Mesenchymal stem cell (in vitro differentiated cells and primary cell): ENCODE measurements at regions not wholly inside any gene's neighbourhood (a gene's known extent, or its start where the extent isn't known, plus 50 kb on each side); places are given as distances from the start of the nearest gene placed in this dataset.

Source experiments
- DNase-seq: peaks from one replicate; pipeline ENCODE4 v3.0.0-alpha.2; 2013
- H2AFZ ChIP-seq: one replicate; pipeline ENCODE4 v1.6.1; 2013; ENCODE audit warnings: low read depth, mild to moderate bottlenecking, control low read depth, inconsistent platforms, low read length, moderate library complexity
- H2AK5ac ChIP-seq: 2 replicates; pipeline ENCODE4 v1.6.1; 2013; ENCODE audit warnings: low read length, moderate library complexity, mild to moderate bottlenecking, inconsistent platforms; ENCODE audit not compliant: severe bottlenecking
- H2BK120ac ChIP-seq: one replicate; pipeline ENCODE4 v1.6.1; 2013; ENCODE audit warnings: low read depth, mild to moderate bottlenecking, inconsistent platforms, low read length, moderate library complexity
- H2BK12ac ChIP-seq, 2 experiments: one replicate each; pipeline ENCODE4 v1.6.1; 2013; ENCODE audit warnings: inconsistent platforms in 2 of 2, low read length in 2 of 2, mild to moderate bottlenecking in 2 of 2, moderate library complexity in 2 of 2, control low read depth in 1 of 2
- H2BK15ac ChIP-seq: one replicate; pipeline ENCODE4 v1.6.1; 2013; ENCODE audit warnings: mild to moderate bottlenecking, low read depth, inconsistent platforms; ENCODE audit not compliant: poor library complexity, severe bottlenecking
- H2BK5ac ChIP-seq: 2 replicates; pipeline ENCODE4 v1.6.1; 2013; ENCODE audit warnings: low read depth, mild to moderate bottlenecking, low read length, control low read depth, inconsistent platforms; ENCODE audit not compliant: poor library complexity, severe bottlenecking
- H3K14ac ChIP-seq, 2 experiments: one replicate each; pipeline ENCODE4 v1.6.1; 2013; ENCODE audit warnings: inconsistent platforms in 2 of 2, low read length in 2 of 2, control low read depth in 1 of 2, mild to moderate bottlenecking in 1 of 2, moderate library complexity in 1 of 2
- H3K18ac ChIP-seq, 2 experiments: one replicate each; pipeline ENCODE4 v1.6.1; 2013; ENCODE audit warnings: inconsistent platforms in 2 of 2, low read length in 2 of 2, control low read depth in 1 of 2, low read depth in 1 of 2, mild to moderate bottlenecking in 1 of 2
- H3K23ac ChIP-seq, 2 experiments: one replicate each; pipeline ENCODE4 v1.6.1; 2013; ENCODE audit warnings: inconsistent platforms in 2 of 2, low read length in 2 of 2, mild to moderate bottlenecking in 2 of 2, moderate library complexity in 2 of 2, control low read depth in 1 of 2
- H3K27ac ChIP-seq: 2 replicates; pipeline ENCODE4 v1.5.1; 2013; ENCODE audit warnings: mild to moderate bottlenecking, moderate library complexity, low read length, control low read depth, inconsistent platforms; ENCODE audit not compliant: poor library complexity, severe bottlenecking
- H3K27me3 ChIP-seq, 2 experiments: 2 replicates each; pipeline versions ENCODE4 v1.6.1 to v1.7.0; 2013; ENCODE audit warnings: low read length in 2 of 2, mild to moderate bottlenecking in 2 of 2, moderate library complexity in 2 of 2, control low read depth in 1 of 2, inconsistent platforms in 1 of 2; ENCODE audit not compliant: control insufficient read depth in 1 of 2, insufficient read depth in 1 of 2
- H3K36me3 ChIP-seq, 2 experiments: 2 replicates each; pipeline versions ENCODE4 v1.6.1 to v1.7.0; 2013; ENCODE audit warnings: low read length in 2 of 2, control low read depth in 1 of 2, inconsistent platforms in 1 of 2, low read depth in 1 of 2, mild to moderate bottlenecking in 1 of 2; ENCODE audit not compliant: insufficient read depth in 2 of 2, control insufficient read depth in 1 of 2
- H3K4ac ChIP-seq, 2 experiments: one replicate each; pipeline ENCODE4 v1.6.1; 2013; ENCODE audit warnings: inconsistent platforms in 2 of 2, low read length in 2 of 2, mild to moderate bottlenecking in 2 of 2, moderate library complexity in 2 of 2, control low read depth in 1 of 2, low read depth in 1 of 2
- H3K4me1 ChIP-seq: 2 replicates; pipeline ENCODE4 v1.6.1; 2013; ENCODE audit warnings: low read depth, low read length, control low read depth; ENCODE audit not compliant: control insufficient read depth, insufficient read depth
- H3K4me2 ChIP-seq: 2 replicates; pipeline ENCODE4 v1.6.1; 2013; ENCODE audit warnings: low read length, mild to moderate bottlenecking, inconsistent platforms; ENCODE audit not compliant: poor library complexity, severe bottlenecking
- H3K4me3 ChIP-seq, 2 experiments: 2 replicates each; pipeline versions ENCODE4 v1.5.1 to v1.7.0; 2013; ENCODE audit warnings: low read length in 2 of 2, mild to moderate bottlenecking in 2 of 2, control low read depth in 1 of 2, low read depth in 1 of 2; ENCODE audit not compliant: insufficient read depth in 1 of 2
- H3K79me1 ChIP-seq: replicated peaks from 2 replicates; pipeline ENCODE4 v1.6.1; 2013; ENCODE audit warnings: mild to moderate bottlenecking, control low read depth, low read length, inconsistent platforms; ENCODE audit not compliant: poor library complexity, severe bottlenecking
- H3K9ac ChIP-seq: 2 replicates; pipeline ENCODE4 v1.7.0; 2013; ENCODE audit warnings: mild to moderate bottlenecking, low read length, moderate library complexity
- H3K9me3 ChIP-seq: 2 replicates; pipeline ENCODE4 v1.7.0; 2013; ENCODE audit warnings: mild to moderate bottlenecking, low read length; ENCODE audit not compliant: control insufficient read depth
- H4K8ac ChIP-seq: one replicate; pipeline ENCODE4 v1.6.1; 2013; ENCODE audit warnings: inconsistent platforms, mild to moderate bottlenecking, low read length, moderate library complexity
- H4K91ac ChIP-seq: one replicate; pipeline ENCODE4 v1.6.1; 2013; ENCODE audit warnings: mild to moderate bottlenecking, low read length, inconsistent platforms
- WGBS: methylation state at CpG from one replicate; pipeline ENCODE4 v1.1.7; 2013; ENCODE audit warnings: mixed read lengths; 5-methylcytosine and 5-hydroxymethylcytosine counted together

DNA sequence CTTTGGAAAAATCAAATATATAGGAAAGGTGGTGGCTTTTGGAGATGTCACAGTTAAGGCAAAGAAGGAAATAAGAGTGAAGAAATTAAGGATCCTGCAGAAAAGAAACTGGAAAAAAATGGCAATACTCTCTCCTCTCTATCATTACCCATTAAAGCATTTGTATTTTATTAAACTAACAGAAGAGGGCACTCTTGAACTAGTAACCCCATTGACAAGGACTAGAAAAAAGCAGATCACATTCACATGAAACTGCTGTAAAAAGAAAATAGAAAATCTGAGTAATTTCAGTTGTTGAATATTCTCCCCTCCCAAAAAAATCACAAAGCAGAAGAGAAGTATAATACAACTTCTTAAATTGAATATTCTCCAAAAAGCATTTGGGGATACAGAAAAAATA is 104.1 kb upstream of the SLC35B3 start:
- Histone ChIP-seq H4K8ac (no peak overlapping the region), H2BK5ac (no peak overlapping the region), H4K91ac (no peak overlapping the region), H3K36me3 (no peaks in the 10 kb centered on the region), H2BK15ac (no peak overlapping the region), H3K18ac (no peak overlapping the region), H2AK5ac (no peak overlapping the region), H3K4ac (no peak overlapping the region), H3K4me2 (no peak overlapping the region), H3K79me1 (no peaks in the 10 kb centered on the region), H3K23ac (no peak overlapping the region), H3K27ac (no peak overlapping the region), H2AFZ (no peak overlapping the region), H3K4me1 (no peaks in the 10 kb centered on the region), H2BK120ac (no peak overlapping the region), H3K4me3 (no peak overlapping the region), H3K9ac (no peak overlapping the region), H3K27me3 (no peaks in the 10 kb centered on the region), H2BK12ac (no peak overlapping the region), H3K9me3 (peaks cover 13% of the 10 kb centered on the region), H3K14ac (no peak overlapping the region)
- DNase-seq: peak; percentile 2

DNA sequence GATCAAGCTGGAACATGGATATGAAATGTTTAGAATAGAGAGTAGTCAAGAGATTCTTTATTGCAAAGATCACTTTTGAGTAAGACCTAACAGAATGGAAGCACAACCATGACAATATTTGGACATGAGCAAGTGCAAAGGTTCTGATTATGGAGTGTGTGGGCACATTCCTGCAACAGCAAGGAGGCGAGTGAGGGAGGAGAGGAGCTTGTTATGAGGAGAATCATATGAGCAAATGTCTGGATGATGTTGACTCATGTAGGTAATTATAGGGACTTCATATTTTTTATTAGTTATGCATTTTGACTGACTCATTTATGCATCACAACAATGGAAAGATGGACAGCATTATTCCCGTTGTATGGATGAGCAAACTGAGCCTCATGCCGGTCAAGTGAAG is 100.8 kb upstream of the SLC35B3 start:
- no peak for DNase-seq
- no peaks in the 10 kb centered on the region for H3K4me1 ChIP-seq
- H4K8ac ChIP-seq: no peak overlapping the region
- no peak overlapping the region for H3K4ac ChIP-seq
- no peaks in the 10 kb centered on the region for H3K79me1 ChIP-seq
- no peak overlapping the region for H2AK5ac ChIP-seq
- no peaks in the 10 kb centered on the region for H3K27me3 ChIP-seq
- 63% methylated on average over 3 of the region's 3 CpGs for WGBS
- H3K27ac ChIP-seq: no peak overlapping the region
- H2BK5ac ChIP-seq: no peak overlapping the region
- no peak overlapping the region for H3K4me3 ChIP-seq
- H3K23ac ChIP-seq: no peak overlapping the region
- no peak overlapping the region for H3K4me2 ChIP-seq
- no peak overlapping the region for H2BK12ac ChIP-seq
- H2BK15ac ChIP-seq: no peak overlapping the region
- H3K14ac ChIP-seq: no peak overlapping the region
- H3K9ac ChIP-seq: no peak overlapping the region
- no peaks in the 10 kb centered on the region for H3K36me3 ChIP-seq
- H4K91ac ChIP-seq: no peak overlapping the region
- no peak overlapping the region for H2AFZ ChIP-seq
- no peak overlapping the region for H3K18ac ChIP-seq
- no peak overlapping the region for H2BK120ac ChIP-seq
- H3K9me3 ChIP-seq: peaks cover 13% of the 10 kb centered on the region

DNA sequence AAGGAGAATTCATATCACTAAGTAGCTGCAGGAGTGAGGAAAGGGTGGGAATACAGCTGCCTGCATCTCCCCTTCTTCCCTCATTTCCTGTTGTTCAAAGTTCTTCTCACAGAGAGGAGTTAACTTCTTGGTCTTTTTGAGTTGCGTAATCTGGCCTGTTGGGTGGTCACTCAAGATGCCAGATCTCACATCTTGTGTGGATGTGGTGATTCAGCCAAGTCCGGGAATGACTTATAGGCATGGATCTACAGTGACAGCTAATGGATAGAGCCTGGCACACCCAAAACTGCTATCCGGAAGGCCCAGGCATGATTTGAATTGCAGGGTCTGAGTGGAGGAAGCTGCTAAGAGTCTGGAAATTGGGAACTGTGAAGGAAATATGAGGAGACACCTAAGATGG is 100.2 kb upstream of the SLC35B3 start:
- no peak overlapping the region for H3K4me2 ChIP-seq
- H3K4me1 ChIP-seq: no peaks in the 10 kb centered on the region
- DNase-seq: no peak
- no peaks in the 10 kb centered on the region for H3K27me3 ChIP-seq
- no peak overlapping the region for H2BK120ac ChIP-seq
- H3K18ac ChIP-seq: no peak overlapping the region
- H3K9ac ChIP-seq: no peak overlapping the region
- H2BK15ac ChIP-seq: no peak overlapping the region
- H4K8ac ChIP-seq: no peak overlapping the region
- H3K9me3 ChIP-seq: peaks cover 12% of the 10 kb centered on the region
- no peaks in the 10 kb centered on the region for H3K79me1 ChIP-seq
- no peaks in the 10 kb centered on the region for H3K36me3 ChIP-seq
- 58% methylated on average over 3 of the region's 3 CpGs for WGBS
- no peak overlapping the region for H2AK5ac ChIP-seq
- H3K27ac ChIP-seq: no peak overlapping the region
- no peak overlapping the region for H3K4me3 ChIP-seq
- H3K4ac ChIP-seq: no peak overlapping the region
- H3K14ac ChIP-seq: no peak overlapping the region
- no peak overlapping the region for H2BK12ac ChIP-seq
- no peak overlapping the region for H3K23ac ChIP-seq
- no peak overlapping the region for H2BK5ac ChIP-seq
- no peak overlapping the region for H4K91ac ChIP-seq
- no peak overlapping the region for H2AFZ ChIP-seq

DNA sequence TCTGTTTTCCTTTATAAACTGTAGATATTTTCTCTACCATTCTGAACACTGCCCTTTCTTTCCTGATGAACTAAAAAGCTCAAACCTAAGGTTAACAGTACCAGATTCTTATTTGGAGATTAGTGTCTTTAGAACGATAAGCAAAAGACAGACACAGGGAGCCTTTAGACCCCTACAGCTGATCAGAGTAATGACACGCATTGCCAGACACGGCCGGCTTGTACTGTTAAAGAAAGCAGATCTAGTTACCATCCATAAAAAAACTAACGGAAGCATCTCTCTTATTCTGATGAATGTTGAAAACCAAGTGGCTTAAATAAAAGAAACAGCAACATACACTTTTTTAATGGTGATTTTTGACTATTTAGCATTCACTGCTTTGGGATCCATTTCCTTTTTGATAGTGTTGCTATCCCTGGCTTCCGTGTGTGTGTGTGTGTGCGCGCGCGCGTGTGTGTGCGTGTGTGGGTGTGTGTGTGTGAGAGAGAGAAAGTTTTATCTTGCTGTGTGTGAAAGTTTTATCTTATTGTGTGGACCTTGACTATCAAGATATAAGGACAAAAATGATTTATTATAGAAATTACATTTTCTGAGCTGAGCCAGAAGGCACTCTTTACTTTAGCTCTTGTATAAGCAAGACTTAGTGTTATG is 95.6 kb upstream of the SLC35B3 start:
- no peak overlapping the region for H3K23ac ChIP-seq
- DNase-seq: no peak
- no peak overlapping the region for H2BK120ac ChIP-seq
- H3K18ac ChIP-seq: no peak overlapping the region
- H3K9ac ChIP-seq: peak overlapping the region; percentile 14
- H2BK15ac ChIP-seq: no peak overlapping the region
- peaks cover 6% of the 10 kb centered on the region for H3K9me3 ChIP-seq
- H3K79me1 ChIP-seq: no peaks in the 10 kb centered on the region
- no peak overlapping the region for H2AFZ ChIP-seq
- no peak overlapping the region for H2AK5ac ChIP-seq
- H3K14ac ChIP-seq: no peak overlapping the region
- no peak overlapping the region for H2BK12ac ChIP-seq
- WGBS: 85% methylated on average over 10 of the region's 12 CpGs
- no peaks in the 10 kb centered on the region for H3K4me1 ChIP-seq
- H3K27ac ChIP-seq: no peak overlapping the region
- H3K36me3 ChIP-seq: no peaks in the 10 kb centered on the region
- H3K4me2 ChIP-seq: no peak overlapping the region
- no peak overlapping the region for H3K4ac ChIP-seq
- no peak overlapping the region for H4K8ac ChIP-seq
- H4K91ac ChIP-seq: no peak overlapping the region
- H3K4me3 ChIP-seq: no peak overlapping the region
- H3K27me3 ChIP-seq: no peaks in the 10 kb centered on the region
- no peak overlapping the region for H2BK5ac ChIP-seq
